LNCAP (cell line): ENCODE measurements at regions not wholly inside any gene's neighbourhood (a gene's known extent, or its start where the extent isn't known, plus 50 kb on each side); places are given as distances from the start of the nearest gene placed in this dataset.

Source experiments
- CTCF ChIP-seq: fragments of 450-650 bp; IDR thresholded peaks from 2 replicates; pipeline ENCODE4 v1.5.1; 2017; ENCODE audit warnings: mild to moderate bottlenecking

- no peak for TF ChIP-seq CTCF
Observed at GRCh38 chr2:211026109-211026508, 469.7 kb downstream of the CPS1 start.

GRCh38 chr2:211027976-211028375, 471.6 kb downstream of the CPS1 start:
- TF ChIP-seq CTCF: no peak

GRCh38 chr2:211033765-211034164, 477.4 kb downstream of the CPS1 start:
- TF ChIP-seq CTCF: peak; percentile 61

- TF ChIP-seq CTCF: peak; percentile 73
Observed at GRCh38 chr2:211035548-211036185, 479.3 kb downstream of the CPS1 start.

- no peak for TF ChIP-seq CTCF
Observed at GRCh38 chr2:211045025-211045424, 488.6 kb downstream of the CPS1 start.

- TF ChIP-seq CTCF: no peak
Observed at GRCh38 chr2:211049321-211050018, 493.1 kb downstream of the CPS1 start.

GRCh38 chr2:211055438-211055837, 499.0 kb downstream of the CPS1 start:
- TF ChIP-seq CTCF: peak; percentile 53
